Iris pigment epithelial cell (primary cell): ENCODE measurements at regions not wholly inside any gene's neighbourhood (a gene's known extent, or its start where the extent isn't known, plus 50 kb on each side); places are given as distances from the start of the nearest gene placed in this dataset.

Experiments
- DNase-seq: peaks from one replicate; pipeline ENCODE4 v3.0.0-alpha.2; 2011; ENCODE audit warnings: low read depth

DNA sequence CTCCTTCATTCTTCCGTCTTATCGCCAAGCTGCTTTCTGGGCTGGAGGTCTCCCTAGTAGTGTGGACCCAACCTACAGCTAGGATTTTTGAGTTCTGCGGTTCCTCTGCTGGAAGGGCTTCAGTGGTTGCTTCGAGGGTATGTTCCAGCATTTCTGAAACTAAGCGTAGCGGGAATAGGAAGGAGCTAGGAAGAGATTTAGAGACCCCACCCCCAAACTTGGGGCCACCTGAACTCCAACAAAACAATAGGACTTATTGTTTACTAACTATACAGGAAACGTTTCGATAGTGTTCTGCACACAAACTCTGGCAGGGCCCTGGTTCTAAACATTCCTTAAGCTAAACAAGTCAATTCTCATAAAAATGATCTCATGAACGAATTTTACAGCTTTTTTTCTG lies 346.7 kb downstream of the PLK2 start:
- DNase-seq, result no peak

DNA sequence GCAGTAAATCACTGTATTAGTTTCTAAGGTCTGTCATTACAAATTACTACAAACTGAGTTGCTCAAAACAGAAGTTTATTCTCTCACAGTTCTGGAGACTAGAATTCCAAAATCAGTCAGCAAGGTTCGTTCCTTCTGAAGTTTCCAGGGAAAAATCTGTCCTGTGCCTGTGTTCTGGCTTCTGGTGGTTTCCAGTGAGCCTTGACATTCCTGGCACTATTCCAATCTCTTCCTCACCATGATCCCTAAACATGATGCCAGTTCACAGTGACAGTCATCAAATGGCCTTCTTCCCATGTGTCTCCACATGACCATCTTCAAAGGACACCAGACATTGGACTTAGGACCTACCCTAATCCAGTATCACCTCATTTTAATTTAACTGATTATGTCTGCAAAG lies 351.4 kb downstream of the PLK2 start:
- DNase-seq, result no peak

DNA sequence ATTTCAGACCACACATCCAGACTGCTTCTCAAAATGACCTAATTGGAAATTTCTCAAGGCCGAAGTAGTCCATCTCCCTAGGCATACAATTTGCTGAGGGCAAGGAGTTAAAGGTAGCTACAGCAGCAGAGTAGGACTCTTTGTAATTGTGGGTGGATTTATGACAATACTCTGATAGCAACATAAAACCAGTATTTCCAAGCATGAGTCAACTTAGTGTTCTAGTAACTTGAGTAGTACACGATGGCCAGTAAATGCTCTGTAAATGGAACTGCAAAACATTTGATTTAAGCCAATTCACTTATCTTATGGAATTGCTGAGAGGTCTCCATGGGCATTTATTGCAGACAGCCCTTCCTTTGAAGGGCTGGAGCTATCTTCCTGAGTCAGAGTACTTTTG lies 352.2 kb downstream of the PLK2 start:
- peak; percentile 70 for DNase-seq

DNA sequence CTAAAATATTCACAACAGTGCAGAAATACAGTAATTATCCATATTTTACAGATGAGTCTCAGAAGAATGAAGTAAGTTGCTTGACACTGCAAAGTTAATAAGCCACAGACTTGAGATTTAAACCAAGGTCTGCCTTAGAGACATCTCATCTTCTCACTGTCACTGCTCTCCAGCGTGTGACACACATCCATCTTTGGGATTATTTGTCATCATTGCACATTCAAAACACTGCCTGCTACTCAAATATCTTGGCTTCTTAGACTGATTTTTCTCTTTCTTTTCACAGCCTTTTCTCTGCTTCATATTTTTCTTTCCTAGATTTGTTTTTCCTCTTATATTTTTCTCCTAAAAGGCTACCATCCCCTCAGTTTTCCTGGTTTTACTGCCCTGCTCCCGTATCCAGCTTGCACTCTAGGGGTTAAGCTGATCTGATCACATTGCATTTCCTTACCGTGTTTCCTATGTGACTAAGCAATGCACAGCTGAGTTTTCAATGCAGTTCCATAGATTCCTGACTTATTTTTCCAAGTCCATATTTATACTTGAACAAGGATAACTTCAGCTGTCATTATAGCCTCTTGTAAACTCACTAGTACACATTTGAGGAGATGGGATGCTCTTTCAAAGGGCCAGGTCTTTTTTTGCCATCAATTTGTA lies 353.0 kb downstream of the PLK2 start:
- no peak for DNase-seq

DNA sequence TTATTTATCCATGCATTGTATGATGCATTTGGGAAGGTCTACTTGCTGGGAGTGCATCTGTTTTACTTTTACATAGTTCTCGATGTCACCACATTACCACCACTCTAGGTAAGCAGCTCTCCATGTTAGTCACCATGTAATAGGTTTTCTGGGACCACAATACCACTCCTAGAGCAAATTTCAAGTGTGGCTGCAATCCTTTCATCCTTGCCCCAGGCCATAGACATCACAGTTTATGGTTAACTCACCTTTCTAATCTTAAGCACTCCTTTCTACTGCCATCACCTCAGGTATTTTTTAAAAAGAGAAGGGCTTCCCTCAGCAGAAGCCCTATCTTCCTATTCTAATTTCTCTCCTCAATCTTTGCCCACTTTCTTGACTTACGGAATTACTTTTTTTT lies 354.1 kb downstream of the PLK2 start:
- DNase-seq, result no peak

DNA sequence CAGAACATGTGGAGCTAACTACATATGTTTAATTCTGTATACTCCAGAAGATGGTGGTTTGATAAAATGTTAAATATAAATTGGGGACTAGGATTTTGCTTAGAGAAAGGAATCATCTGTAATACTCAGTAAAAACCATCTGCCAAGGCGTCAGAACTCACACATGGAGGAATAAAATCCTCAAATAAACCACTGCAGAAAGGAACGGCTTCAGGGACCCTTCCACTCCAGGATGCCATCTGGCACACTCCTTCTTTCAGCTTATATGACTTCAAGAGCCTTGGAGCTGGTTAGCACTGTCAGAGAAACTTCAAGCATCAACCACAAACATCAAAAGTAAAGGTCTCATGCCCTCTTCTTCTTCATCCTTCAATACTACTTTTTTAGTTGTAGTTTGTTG lies 360.6 kb downstream of the PLK2 start:
- no peak for DNase-seq

DNA sequence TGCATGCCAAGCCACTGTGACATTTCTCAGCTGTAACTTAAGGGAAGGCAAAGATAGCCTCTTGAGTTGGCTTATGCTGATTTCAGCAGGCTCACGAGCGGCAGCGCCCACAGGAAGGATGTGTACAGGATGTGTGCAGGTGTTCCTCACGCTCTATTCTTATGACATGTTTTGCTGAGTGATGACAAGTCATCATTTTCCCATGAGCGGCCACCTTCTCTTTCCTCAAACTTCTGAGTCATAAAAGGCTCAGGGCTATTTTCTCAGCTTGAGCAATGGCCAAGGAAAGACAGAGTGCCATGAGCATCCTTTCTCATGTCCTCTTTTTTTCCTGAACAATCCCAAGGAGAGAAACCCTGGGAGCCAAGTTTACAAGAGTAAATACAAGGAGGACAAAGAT lies 365.9 kb downstream of the PLK2 start:
- peak; percentile 7 for DNase-seq

DNA sequence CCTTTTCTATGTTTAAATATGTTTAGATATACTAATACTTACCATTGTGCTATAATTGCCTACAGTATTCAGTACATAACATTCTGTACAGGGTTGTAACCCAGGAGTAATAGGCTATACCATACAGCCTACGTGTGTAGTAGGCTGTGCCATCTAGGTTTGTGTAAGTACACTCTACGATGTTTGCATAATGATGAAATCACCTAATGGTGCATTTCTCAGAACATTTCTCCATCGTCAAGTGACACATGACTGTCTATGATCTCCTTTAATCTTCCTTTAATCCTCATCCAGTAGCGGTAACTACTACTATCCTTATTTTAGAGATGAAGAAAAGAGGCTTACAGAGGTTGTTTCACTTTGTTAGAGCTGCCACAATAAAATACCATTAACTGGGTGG lies 369.2 kb downstream of the PLK2 start:
- no peak for DNase-seq

DNA sequence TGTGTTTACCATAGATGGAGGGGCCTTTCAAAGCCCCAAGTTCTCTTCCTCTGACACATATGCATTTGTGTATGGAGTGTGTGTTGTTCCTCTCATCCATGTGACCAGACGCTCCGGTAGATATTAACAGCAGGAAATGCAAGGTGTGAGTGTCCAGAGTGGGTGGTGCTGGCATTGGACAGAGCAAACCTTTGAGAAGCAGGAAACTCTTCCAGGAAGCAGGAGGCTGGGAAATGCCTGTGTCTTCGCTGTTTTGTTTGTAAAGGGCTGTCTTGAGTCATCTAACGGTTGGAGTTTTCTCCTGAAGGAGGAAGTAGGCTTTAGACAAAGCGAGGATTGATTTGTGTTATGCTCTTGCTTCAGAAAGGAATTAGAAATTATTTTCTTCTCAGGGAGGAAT lies 370.9 kb downstream of the PLK2 start:
- peak; percentile 2 for DNase-seq

DNA sequence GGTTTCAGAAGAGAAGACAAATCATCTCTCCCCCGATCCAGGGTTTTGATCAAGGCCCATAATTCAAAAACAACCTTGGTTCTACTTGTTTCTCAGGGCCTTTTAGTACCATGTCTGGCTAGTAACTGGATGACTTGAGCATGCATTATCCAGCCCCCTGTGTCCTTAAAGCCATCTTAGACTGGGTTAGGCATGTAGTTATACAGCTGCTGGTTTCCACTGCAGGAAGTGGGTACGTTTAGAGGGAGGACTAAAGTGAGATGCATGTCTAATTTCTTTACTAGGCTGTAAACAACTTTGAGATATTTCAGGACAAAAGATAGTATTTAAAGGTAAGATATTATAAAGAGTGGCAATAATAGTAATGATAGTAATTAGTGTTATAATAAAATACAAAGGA lies 372.0 kb downstream of the PLK2 start:
- DNase-seq, result no peak

DNA sequence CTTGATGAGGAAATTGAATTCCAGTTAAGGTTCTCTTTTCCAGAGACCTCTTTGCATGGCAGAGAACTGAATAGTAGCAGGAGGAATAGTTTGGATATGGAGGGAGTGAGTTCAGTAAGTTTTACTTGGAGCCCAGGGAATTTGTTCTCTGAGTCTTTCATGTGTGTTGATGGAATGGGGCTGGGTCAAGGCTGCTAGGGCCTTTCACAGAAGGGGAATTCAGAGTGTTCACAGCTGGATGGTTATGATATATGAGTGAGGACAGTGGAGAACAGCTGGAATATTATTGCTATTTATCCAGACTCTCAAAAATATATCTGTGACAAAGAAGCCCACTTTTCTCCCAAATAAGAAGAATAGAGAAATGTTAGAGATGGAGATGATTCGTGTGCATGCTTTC lies 372.8 kb downstream of the PLK2 start:
- DNase-seq, result no peak

DNA sequence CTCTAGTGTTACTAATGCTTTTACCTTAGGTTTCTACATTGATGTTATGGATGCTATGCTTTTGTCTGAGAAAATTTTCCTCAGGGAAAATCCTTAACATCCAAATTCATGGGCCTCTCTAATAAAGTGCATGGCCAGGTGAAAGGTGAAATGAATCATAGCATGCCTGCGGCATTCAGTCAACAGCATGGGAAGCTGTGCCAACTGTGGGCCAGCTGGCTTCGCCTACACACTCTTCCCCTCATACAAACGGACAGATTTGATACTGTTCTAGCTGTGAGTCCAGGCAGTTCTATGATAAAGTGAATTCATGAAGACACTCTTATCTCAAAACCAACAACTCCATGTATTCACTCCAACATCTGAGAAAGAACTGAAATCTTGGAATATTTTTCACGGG lies 374.1 kb downstream of the PLK2 start:
- DNase-seq, result peak; percentile 49

DNA sequence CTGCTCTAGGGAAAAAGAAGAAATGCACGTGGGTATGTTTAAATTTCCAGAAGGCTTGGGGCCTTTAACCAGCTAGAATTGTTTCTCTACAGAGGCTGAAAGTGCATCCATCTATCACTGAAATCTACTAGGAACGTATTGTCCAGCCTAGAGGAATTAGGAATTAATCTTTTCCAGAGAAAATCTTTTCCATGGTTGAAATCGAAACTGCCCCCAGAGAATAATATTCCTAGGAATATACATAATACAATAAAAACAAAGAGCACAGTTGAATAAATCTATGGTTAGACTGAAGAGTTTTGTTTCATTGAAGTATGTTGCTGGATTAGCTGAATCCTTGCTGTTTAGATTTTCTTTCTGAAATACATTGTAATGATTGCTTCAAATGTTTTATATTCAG lies 378.5 kb downstream of the PLK2 start:
- DNase-seq, result no peak

DNA sequence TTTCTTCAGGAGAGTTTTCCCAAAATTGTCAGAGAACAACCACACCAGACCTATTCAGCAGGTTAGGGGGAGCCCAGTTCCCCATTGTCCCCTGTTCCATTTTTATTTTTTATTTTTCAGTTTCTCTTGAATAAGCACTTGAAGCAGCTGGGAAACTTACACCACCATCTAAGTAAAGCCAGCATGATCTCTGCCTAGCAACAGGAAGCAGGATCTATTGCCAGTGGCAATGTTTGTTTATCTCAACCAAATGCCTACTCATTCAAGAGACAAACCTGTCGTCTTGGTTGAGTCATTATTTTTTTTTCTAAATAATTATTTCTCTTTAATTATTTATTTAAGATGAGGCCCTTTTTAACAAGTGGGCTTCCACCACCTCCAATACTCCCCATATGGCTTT lies 379.3 kb downstream of the PLK2 start:
- DNase-seq, result peak; percentile 66

DNA sequence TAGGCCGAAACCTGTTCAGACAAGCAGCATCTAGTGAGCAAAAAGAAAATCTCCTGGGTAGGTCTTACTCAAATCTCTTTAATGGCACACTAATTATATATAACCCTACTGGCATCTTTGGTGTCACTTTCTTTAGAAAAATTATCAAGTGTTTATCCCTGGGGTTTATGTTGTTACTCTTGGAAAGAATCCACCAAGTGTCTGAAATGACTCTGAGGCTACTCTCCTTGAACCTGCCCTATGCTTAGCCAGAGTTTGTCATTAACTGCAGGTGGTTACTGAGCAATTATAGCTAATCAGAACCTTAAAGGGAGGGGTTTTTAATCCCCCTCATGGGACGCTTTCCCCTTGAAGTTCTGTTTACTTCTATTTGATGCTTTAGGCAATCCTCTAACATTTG lies 381.9 kb downstream of the PLK2 start:
- no peak for DNase-seq

DNA sequence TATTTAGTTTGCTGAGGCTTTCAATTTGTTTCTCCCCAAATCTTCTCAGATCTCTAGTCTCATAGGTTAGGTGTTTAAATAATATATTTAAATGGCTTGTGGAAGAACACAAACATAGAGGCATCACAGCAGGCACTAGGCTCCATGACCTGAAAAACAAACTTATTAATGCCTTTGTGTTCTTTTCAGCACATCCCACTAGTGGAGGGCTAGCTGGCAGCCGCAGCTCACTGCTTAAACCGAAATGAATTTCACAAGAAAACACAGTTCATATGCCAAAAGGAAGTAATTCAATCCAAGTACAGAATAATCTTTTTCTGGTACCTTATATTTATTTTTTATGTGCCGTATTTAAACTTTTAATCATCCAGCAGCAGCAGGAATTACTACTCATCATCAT lies 382.5 kb downstream of the PLK2 start:
- peak; percentile 31 for DNase-seq

DNA sequence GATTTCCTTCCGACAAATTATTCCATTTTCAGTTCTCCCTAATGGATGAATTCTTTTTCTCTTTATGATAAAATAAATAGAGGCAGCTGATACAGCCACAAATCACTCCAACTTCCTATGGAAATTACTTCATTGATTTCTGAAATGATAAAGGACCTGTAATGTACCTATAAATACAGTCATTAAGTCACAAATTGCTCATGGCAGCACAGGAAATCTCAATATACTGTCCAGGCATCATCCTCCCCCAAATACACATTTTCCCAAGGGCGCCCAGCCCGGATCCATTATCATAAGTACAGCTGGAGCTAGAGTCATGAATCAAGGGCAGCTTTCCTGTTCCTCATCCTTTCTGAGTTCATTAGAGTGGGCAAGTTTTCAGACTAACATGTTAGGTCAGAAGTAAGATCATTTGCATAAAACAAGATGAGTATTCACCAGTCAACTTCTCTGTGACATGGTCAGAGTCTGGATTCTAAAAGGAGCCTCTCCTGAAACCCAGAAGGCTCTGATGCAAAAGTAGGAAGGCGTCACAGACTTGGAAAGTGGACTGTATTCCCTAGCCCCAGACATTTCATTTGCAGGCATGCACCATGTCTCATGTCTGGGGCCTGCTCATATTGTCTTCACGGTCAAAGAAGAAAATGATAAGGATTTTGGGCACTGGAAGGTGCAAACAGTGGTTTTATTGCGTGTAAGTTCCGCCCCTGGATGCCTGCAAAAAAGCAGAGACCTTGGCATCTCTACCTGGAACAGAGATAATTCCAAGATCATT lies 383.2 kb downstream of the PLK2 start:
- no peak for DNase-seq

DNA sequence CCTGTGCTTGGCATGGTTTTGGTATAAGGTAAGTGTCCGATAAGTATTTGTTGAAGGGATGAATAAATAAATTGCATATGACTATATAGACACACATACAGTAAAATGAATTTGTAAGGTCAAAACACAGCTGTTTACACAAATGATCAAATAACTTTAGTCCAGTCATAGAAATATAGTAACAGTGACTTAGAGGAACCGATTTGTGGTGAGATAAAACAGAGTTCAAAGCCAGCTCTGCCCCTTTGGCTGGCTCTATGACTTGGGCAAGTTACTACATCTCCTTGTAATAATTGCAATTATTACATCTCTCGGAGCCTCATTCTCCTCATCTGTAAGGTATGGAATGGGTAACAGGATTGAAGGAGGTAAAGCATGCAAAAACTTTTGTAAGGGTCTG lies 384.0 kb downstream of the PLK2 start:
- DNase-seq, result no peak

DNA sequence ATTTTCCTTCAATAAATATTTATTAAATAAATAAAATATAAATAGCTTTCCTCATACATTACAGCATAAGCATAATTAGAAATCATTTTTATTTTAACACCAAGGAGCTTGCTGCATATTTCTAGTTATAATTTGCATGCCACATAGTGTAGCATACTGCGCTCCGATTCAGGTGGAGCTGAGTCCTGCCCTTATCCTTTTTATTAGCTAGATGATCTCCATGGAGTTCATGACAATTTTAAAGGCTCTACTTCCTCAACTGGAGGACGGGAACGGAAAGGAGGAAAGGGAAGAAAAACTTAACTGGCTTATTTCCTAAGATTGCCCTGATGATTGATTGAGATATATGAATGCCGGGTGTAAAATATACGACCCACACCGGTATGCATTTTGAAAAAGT lies 385.2 kb downstream of the PLK2 start:
- no peak for DNase-seq

DNA sequence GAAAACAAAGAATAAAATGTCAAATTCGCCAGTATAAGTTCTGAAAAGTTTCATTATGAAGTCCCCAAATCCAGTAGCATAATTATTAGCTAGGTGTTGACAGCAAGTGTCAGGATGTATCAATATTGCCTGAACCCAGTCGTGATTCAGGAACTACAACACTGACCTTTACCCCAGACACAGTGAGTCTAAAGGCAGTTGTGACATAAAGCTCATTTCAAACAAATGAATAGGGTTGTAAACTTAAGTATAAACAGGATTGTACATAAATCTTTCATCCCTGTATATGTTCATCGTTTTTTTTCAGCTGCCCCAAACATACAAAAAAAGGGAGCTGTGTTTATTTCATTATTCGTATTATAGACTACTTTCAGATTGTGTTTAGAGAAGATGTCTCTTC lies 385.7 kb downstream of the PLK2 start:
- no peak for DNase-seq

DNA sequence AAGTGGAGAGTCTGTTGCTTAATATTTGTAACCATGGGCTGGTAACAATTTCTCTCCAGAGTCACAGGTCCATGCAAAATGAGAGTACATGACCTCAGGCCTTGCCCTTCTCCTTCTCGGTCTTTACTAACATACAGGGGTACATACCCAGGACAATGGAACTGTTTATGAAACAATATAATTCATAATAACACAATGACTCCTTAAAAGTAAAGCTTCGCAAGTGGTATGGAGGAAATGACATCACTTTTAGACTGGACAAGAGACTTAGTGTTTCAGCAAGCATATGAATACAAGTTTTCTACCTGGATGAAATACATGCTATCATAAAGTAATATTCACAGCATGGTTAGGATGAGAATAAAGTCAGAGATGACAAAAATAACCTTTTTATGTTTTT lies 386.6 kb downstream of the PLK2 start:
- DNase-seq, result peak; percentile 3

DNA sequence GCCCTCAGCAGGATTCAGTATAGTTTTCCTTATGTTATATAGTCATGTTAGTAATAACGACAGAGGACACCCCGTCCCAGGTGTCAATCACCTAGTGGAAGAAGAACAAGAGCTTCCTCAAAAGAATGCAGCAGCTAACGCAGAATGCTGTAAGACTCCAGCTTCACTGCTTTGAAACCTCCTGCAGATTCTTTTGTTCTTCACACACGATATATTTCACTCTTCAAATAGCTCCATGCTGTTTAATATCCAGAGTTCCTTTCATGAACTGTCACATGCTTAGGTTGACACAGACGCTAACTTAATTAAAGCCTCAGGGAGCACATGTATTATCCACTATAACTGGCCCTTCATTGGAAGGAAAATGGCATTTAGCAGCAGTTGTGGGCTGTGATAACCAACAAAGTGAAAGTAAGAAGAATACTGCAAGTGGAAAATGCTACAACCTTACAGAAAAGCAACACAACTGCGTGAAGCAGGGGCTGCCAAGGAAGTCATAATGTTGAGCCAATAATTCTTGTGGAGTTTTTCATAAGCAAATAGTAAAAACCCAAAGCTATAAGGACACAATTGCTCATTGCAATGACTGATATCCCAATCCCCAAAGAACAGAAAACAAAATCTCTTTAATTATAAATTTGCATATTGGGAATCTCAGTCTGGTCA lies 387.5 kb downstream of the PLK2 start:
- peak; percentile 4 for DNase-seq

DNA sequence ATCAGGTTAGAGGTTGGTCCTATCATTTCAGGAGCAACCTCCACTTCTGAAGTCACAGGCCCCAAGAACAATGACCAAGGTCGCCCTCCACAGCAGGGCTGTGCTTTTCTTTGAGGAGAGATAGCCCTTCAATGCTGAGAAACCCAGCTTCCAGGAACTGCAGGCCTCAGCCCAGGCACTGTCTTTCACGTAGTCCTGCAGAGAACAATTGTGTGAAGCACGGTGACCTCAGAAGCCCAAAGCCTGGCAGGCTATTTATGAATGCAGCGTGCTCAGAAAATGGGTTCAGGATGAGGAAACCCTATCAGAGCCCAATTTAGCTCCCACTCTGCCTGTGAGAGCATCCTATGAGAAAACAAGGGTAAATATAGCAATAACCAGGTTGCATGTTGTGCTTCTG lies 388.3 kb downstream of the PLK2 start:
- DNase-seq, result no peak

DNA sequence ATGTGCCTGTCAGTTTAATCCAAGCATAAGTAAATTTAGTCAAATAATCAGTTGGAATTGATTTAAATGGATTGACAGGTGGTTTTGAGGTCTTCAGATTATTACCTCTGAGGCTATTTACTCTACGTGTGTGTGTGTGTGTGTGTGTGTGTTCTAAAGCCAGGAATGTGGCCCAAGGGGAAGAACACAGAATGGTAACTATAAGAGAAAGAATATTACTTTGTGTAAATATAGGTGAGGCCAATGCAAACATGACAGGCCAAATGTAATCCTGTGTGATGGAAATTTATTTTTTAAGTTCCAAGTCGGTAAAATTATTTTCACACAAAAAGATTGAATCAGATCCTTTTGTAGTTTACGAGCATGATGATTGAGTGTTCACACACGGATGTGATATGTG lies 390.0 kb downstream of the PLK2 start:
- DNase-seq, result no peak
